PC-9 (cell line): ENCODE measurements at regions not wholly inside any gene's neighbourhood (a gene's known extent, or its start where the extent isn't known, plus 50 kb on each side); places are given as distances from the start of the nearest gene placed in this dataset.
"Not testable (repeated sequence)": the region's sequence is repeated elsewhere in the genome, so short reads cannot be mapped to it uniquely, and the experiment has no call there.

Experiments used
- BruUV-seq: library from RNA; stranded (reverse); fragments of 400-500 nt; replicated peaks from 2 replicates; lab custom pipeline; 2021; lab: Mats Ljungman, UMichigan
- CTCF ChIA-PET: fragments of 300-600 bp; sonication (Branson Sonifier 250); formaldehyde crosslinking; loops from one replicate; lab custom pipeline; 2022; ENCODE audit warnings: antibody characterized with exemption; lab: Charles Lee
- POLR2A ChIA-PET: fragments of 300-600 bp; sonication (Branson Sonifier 250); formaldehyde crosslinking; loops from one replicate; lab custom pipeline; 2022; ENCODE audit warnings: antibody characterized with exemption; ENCODE audit not compliant: unreplicated experiment; lab: Charles Lee
- DNase-seq, 2 experiments: peaks; one replicate each; pipeline versions ENCODE4 v3.0.0 to v3.0.0-alpha.2; 2015 to 2022; ENCODE audit warnings: mixed read lengths in 1 of 2
- H2AFZ ChIP-seq: fragments of 200-600 bp; sonication (generic); 2 replicates; pipeline ENCODE4 v1.8.1; 2017; ENCODE audit warnings: antibody characterized with exemption
- H3F3A ChIP-seq: fragments of 200-600 bp; sonication (generic); 2 replicates; pipeline ENCODE4 v1.8.1; 2017; ENCODE audit warnings: antibody characterized with exemption, mild to moderate bottlenecking, low read depth; ENCODE audit not compliant: insufficient read depth
- H3K27ac ChIP-seq: fragments of 200-600 bp; sonication (generic); 2 replicates; pipeline ENCODE4 v1.6.1; 2016; ENCODE audit warnings: mixed run types
- H3K27me3 ChIP-seq: fragments of 200-600 bp; sonication (generic); 2 replicates; pipeline ENCODE4 v1.6.1; 2016; ENCODE audit warnings: low read depth, mixed run types; ENCODE audit not compliant: insufficient read depth
- H3K36me3 ChIP-seq: fragments of 200-600 bp; sonication (generic); 2 replicates; pipeline ENCODE4 v1.6.1; 2016; ENCODE audit warnings: low read depth, mixed run types
- H3K4me1 ChIP-seq: fragments of 200-600 bp; sonication (generic); replicated peaks from 2 replicates; pipeline ENCODE4 v1.6.1; 2016; ENCODE audit warnings: mixed run types; ENCODE audit not compliant: insufficient read depth
- H3K4me2 ChIP-seq: fragments of 200-600 bp; sonication (generic); 2 replicates; pipeline ENCODE4 v1.6.1; 2017; ENCODE audit warnings: mixed run types
- H3K4me3 ChIP-seq: fragments of 200-600 bp; sonication (generic); 2 replicates; pipeline ENCODE4 v1.6.1; 2016; ENCODE audit warnings: mixed run types
- H3K79me2 ChIP-seq: fragments of 200-600 bp; sonication (generic); 2 replicates; pipeline ENCODE4 v1.6.1; 2017; ENCODE audit warnings: low read depth, mixed run types
- H3K9me2 ChIP-seq: fragments of 200-600 bp; sonication (generic); 2 replicates; pipeline ENCODE4 v1.8.1; 2017; ENCODE audit warnings: mild to moderate bottlenecking; ENCODE audit not compliant: insufficient read depth
- H3K9me3 ChIP-seq: fragments of 200-600 bp; sonication (generic); 2 replicates; pipeline ENCODE4 v1.8.1; 2016; ENCODE audit warnings: low read depth; ENCODE audit not compliant: insufficient read depth
- H4K20me1 ChIP-seq: fragments of 200-600 bp; sonication (generic); 2 replicates; pipeline ENCODE4 v1.8.1; 2017; ENCODE audit not compliant: insufficient read depth
- CTCF ChIP-seq: fragments of 200-600 bp; sonication (generic); conservative IDR thresholded peaks from 2 replicates; pipeline ENCODE4 v1.6.1; 2017; ENCODE audit warnings: mixed run types, antibody characterized with exemption, mild to moderate bottlenecking, moderate library complexity
- EZH2 ChIP-seq: fragments of 200-600 bp; sonication (generic); IDR thresholded peaks from 2 replicates; pipeline ENCODE4 v1.8.0; 2017; ENCODE audit warnings: antibody characterized with exemption, low read depth
- intact Hi-C: fragments of 100-400 bp; cut with micrococcal nuclease; formaldehyde crosslinking; loops from one replicate; pipeline ENCODE4 v1.10.0; 2022; ENCODE audit not compliant: unreplicated experiment

GRCh38 chr9:13800776-13801175 lies 513.2 kb downstream of the NFIB start:
- no peaks in the 10 kb centered on the region for H3K9me3 ChIP-seq
- H3K27ac ChIP-seq, result no peak overlapping the region
- no peaks in the 10 kb centered on the region for H4K20me1 ChIP-seq
- TF ChIP-seq EZH2 (no peak), CTCF (no peak)
- ChIA-PET POLR2A (interaction anchor here (0.5 kb wide), 1 partner anchor 504 kb away, joined by 6 read pairs; no protein-coding TSS in a partner anchor), CTCF (no interaction called here)
- no peak overlapping the region for H2AFZ ChIP-seq
- H3K9me2 ChIP-seq, result no peaks in the 10 kb centered on the region
- no peak overlapping the region for H3K4me2 ChIP-seq
- H3K36me3 ChIP-seq, result no peaks in the 10 kb centered on the region
- no peaks in the 10 kb centered on the region for H3K4me1 ChIP-seq
- no peak for DNase-seq
- no peaks in the 10 kb centered on the region for H3K79me2 ChIP-seq
- no peaks in the 10 kb centered on the region for H3F3A ChIP-seq
- no peaks in the 10 kb centered on the region for H3K27me3 ChIP-seq
- H3K4me3 ChIP-seq, result no peak overlapping the region
- intact Hi-C loops, result no loop called here
- no TSS peak for BruUV-seq

GRCh38 chr9:13797701-13798100 lies 516.2 kb downstream of the NFIB start:
- POLR2A ChIA-PET, H3K27ac ChIP-seq, H3F3A ChIP-seq, BruUV-seq, CTCF ChIA-PET, intact Hi-C loops, H3K27me3 ChIP-seq, H3K36me3 ChIP-seq, H3K79me2 ChIP-seq, H3K4me2 ChIP-seq, DNase-seq, H2AFZ ChIP-seq, H3K9me2 ChIP-seq, H3K9me3 ChIP-seq, H4K20me1 ChIP-seq, H3K4me1 ChIP-seq, H3K4me3 ChIP-seq: not testable (repeated sequence)

- BruUV-seq, result no TSS peak
- Histone ChIP-seq H3K4me2 (no peak overlapping the region), H3K9me2 (no peaks in the 10 kb centered on the region), H3K79me2 (no peaks in the 10 kb centered on the region), H3K4me1 (no peaks in the 10 kb centered on the region), H3K36me3 (no peaks in the 10 kb centered on the region), H3K4me3 (no peak overlapping the region), H3K27me3 (no peaks in the 10 kb centered on the region), H3K27ac (no peak overlapping the region), H2AFZ (no peak overlapping the region), H3K9me3 (no peaks in the 10 kb centered on the region), H4K20me1 (no peaks in the 10 kb centered on the region), H3F3A (no peaks in the 10 kb centered on the region)
- intact Hi-C loops, result no loop called here
- DNase-seq, result no peak
- ChIA-PET POLR2A (no interaction called here), CTCF (no interaction called here)
- TF ChIP-seq EZH2 (no peak), CTCF (no peak)
These were observed 512.3 kb upstream of the MPDZ start for GRCh38 chr9:13791816-13792215.

- POLR2A ChIA-PET, result no interaction called here
- no peak for DNase-seq
- Histone ChIP-seq H3F3A (no peaks in the 10 kb centered on the region), H3K4me2 (no peak overlapping the region), H2AFZ (no peak overlapping the region), H3K79me2 (no peaks in the 10 kb centered on the region), H3K27me3 (no peaks in the 10 kb centered on the region), H4K20me1 (no peaks in the 10 kb centered on the region), H3K9me3 (no peaks in the 10 kb centered on the region), H3K27ac (no peak overlapping the region), H3K4me1 (no peaks in the 10 kb centered on the region), H3K36me3 (no peaks in the 10 kb centered on the region), H3K9me2 (no peaks in the 10 kb centered on the region), H3K4me3 (no peak overlapping the region)
- BruUV-seq, result no TSS peak
- intact Hi-C loops, result no loop called here
- no peak for TF ChIP-seq CTCF
- no peak for TF ChIP-seq EZH2
- CTCF ChIA-PET, result no interaction called here
These were observed 510.6 kb upstream of the MPDZ start for GRCh38 chr9:13790055-13790454.
